ENCODE measurements at regions not wholly inside any gene's neighbourhood (a gene's known extent, or its start where the extent isn't known, plus 50 kb on each side); places are given as distances from the start of the nearest gene placed in this dataset.

- TF ChIP-seq POLR2A (IDR thresholded peaks at IDR 0.05) (no peak), CTCF (IDR thresholded peaks at IDR 0.05) (no peak)
Measured at GRCh38 chr18:79598633-79599175, 80.9 kb upstream of the CTDP1 start.
